HG03439 (cell line): ENCODE measurements at regions not wholly inside any gene's neighbourhood (a gene's known extent, or its start where the extent isn't known, plus 50 kb on each side); places are given as distances from the start of the nearest gene placed in this dataset.
"Not testable (repeated sequence)": the region's sequence is repeated elsewhere in the genome, so short reads cannot be mapped to it uniquely, and the experiment has no call there.

Experiments used
- ATAC-seq: cut with Tn5 transposase; IDR thresholded peaks from one replicate; pipeline ENCODE4 v1.9.1; 2021; ENCODE audit warnings: mild to moderate bottlenecking, moderate library complexity; ENCODE audit not compliant: unreplicated experiment

- no peak for ATAC-seq
Measured at GRCh38 chr13:71218960-71219359, 648.0 kb downstream of the DACH1 start.

- no peak for ATAC-seq
Measured at GRCh38 chr13:71217827-71218226, 649.2 kb downstream of the DACH1 start.

DNA sequence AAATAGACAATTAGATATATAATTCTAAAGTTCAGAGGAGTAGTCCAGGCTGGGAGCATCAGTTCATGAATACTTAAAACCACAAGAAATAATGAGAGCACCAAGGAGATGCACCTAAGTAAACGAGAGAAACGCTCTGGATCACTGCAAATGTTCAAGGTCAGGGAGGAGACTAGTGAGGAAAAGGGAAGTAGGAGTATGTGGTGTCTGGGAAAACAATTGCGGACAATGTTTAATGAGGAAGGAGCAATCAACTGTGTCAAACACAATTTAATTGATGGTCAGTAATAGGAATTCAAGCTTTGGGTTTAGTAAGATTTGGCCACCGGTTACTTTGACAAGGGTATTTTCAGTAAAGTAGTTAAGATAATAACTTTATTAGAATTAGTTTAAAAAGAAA is 652.2 kb downstream of the DACH1 start:
- ATAC-seq = no peak

DNA sequence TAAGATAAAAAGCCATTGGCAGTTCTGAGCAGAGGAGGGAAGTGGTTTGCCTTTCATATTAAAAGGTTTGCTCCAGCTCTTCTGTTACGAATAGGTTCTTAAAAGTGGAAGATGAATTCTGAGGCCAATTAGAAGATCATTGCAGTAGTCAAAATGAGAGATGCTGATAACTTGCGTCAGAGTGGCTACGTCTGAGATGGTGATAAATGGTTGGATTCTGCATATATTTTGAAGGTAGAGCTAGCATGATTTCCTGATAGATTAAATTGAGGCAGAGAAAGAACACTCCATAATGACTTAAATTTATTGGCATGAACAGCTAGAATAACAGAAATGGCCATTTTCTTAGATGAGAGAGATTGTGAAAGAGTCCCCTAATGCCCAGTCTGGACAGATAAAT is 652.6 kb downstream of the DACH1 start:
- ATAC-seq = no peak

GRCh38 chr13:71213252-71213821 is 653.7 kb downstream of the DACH1 start:
- no peak for ATAC-seq

- no peak for ATAC-seq
Measured at GRCh38 chr13:71210861-71211260, 656.1 kb downstream of the DACH1 start.

GRCh38 chr13:71209217-71209616 is 657.8 kb downstream of the DACH1 start:
- no peak for ATAC-seq

GRCh38 chr13:71184583-71184982 is 682.4 kb downstream of the DACH1 start:
- not testable (repeated sequence) for ATAC-seq

DNA sequence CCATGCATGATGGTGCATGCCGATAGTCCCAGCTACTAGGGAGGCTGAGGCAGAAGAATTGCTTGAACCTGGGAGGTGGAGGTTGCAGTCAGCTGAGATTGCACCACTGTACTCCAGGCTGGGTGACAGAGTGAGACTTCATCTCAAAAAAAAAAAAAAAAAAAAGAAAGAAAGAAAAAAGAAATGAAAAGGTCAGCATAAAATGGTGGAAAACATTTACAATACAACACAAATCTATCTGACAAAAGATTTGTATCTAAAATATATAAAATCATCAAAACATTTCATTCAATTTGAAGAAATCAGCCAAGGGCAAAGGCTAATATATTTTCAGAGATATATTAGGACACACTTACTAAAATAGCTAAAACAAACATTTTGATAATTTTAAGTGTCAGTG is 683.7 kb downstream of the DACH1 start:
- not testable (repeated sequence) for ATAC-seq

DNA sequence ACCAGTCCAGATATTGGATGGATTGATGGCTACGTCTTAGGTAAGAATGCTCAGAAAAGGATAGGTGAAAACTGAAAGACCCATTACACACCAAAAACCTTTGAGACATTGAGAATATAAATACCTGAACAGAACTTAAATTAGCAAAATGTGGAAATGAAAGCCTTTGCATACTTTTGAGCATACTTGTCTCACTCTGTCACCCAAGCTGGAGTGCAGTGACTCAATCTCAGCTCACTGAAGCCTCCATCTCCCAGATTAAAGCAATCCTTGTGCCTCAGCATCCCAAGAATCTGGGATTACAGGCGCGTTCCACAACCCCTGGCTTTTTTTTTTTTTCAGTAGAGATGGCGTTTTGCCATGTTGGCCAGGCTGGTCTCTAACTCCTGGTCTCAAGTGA is 695.3 kb downstream of the DACH1 start:
- ATAC-seq = no peak

DNA sequence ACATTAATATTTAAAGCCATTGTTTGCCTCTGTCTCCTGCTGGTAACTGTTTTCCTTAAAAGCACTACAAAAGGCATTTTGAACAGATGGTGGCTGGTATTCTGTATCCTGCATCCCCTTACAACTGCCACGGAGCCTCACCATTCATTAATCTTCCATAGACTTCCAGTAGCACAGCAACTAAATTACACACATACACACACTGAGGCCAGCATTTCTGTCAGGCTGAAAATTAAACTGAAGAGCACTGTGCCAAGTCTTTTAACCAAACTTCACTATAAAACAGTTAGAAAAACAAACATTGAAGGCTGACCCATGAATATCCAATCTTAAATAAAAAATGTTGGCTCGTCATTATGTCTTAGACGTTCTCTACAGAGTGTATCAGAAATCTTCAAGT is 697.8 kb downstream of the DACH1 start:
- no peak for ATAC-seq

DNA sequence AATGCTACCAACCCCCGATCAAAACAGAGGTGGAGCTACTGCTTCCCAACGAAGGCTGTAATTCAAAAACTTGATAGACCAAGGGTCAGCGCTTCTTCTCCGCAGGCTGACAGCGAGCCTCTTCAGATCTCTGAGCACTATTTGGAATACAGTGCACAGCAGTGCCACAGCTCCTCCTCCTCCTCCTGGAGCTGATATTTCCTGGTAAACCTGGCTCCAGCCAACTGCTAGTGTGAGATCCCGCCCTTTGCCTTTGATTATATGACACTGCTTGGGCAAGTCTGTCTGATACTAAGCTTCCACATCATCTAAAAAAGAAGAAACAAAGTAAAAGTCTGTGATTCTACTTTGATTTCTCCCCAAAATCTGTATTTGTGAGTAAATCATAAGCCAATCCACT is 710.5 kb downstream of the DACH1 start:
- no peak for ATAC-seq

DNA sequence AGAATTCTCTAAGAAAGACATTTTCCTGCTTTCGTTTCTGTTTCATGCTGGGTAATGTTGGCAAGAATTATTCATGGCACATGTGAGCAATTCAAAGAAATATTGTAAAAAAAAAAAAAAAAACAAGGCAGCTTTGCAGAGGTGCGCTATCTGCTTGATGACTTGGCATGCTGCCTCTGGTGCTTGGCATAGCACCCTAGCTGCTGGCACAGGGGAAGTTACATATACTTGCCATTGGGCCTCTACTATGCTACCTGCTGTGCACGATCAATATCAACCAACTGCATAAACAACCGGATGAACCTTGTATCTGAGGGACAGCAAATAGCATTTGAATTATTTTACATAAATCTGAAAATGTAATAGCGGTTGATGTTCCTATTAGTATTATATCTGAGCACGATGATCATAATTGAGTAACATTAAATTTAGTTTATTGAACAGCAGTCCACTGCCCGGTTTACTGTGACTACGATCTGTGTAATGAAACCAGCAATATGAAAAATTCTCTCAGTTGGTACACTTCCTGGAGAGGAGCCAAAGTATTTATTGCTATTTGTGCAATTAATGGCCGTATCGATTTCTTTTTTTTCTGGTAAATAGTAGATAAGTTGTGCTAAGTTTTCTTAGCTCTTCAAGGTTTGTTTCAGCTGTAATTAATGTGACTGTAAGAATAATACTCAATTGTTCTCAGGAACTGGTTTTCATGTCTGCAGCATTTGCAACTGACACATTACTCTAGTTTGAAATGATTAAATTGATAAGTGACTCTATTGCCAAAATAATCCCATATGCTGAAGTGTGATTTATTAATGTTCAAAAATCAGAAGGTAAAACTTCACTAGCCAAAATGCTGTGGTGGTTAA is 717.3 kb downstream of the DACH1 start:
- no peak for ATAC-seq

DNA sequence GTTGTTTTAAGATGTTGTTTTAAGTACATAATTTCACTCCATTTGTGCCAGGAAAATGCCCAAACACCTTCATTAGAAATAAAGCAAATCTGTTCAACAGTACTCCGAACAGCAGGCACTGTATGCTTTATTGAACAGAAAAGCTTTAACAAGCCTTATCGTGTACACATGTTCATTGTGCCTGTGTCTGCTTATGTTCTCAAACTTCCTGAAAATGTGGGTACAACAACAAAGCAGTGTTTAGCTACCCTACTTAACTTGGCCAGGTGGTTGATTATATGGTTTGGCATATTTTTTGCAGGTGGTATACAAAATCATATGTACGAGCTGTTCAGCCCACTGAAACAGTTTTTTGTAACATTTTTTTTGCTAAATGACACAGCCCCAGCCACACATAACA is 718.0 kb downstream of the DACH1 start:
- ATAC-seq = no peak

- no peak for ATAC-seq
Measured at GRCh38 chr13:71148396-71148795, 718.6 kb downstream of the DACH1 start.

GRCh38 chr13:71144883-71145282 is 722.1 kb downstream of the DACH1 start:
- no peak for ATAC-seq

GRCh38 chr13:71137101-71137500 is 729.9 kb downstream of the DACH1 start:
- ATAC-seq = no peak

DNA sequence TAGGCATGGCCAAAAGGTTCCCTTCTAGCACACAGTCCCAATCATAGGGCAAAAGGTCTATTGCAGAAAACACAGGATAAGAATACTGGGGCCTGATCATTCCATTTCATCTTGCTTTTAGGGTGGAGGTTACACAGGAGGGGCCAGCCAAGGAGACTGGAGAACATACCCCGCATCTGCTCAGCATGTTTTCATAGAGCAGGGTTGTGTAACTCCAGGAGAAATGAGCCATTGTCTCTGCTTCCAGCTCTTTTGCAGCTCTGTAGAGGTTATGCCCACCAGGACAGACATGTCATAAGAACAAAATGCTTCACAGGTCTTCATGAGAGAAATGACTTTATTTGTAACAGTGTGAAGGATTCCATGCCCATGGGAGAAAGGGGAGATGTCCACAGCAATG is 742.8 kb downstream of the DACH1 start:
- ATAC-seq = no peak

- ATAC-seq = no peak
Measured at GRCh38 chr13:71118779-71119364, 748.1 kb downstream of the DACH1 start.

DNA sequence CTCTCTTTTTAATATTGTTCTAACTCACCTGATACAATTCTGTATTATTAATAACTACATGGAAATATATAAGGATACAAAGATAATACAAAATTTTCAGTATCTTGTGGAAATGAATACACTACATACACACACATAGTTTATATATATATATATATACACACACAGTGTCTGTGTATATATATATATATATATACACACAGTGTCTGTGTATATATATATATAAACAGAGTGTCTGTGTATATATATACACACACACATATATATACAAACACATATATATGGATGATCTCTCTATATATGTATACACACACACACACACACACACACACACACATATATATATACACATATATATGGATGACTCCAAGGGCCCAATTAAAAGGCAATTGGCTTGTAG is 749.1 kb downstream of the DACH1 start:
- ATAC-seq = no peak

DNA sequence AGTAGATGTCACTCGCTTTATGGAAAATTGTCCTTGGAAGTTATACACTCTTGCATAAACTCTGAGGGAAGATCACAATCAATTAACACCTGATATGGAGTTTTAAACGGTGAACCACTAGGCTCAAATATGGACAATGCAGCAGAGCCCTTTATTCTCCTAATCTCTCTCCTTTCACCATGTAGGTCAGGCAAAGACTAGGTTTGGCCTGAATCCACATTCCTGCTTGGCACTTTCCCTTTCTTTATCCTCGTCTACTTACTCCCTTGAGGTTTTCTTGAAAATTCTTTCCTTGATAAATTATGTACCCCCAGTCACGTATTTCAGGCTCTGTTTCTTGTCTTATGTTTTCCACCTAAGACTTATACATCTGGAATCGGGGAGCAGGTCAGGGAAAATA is 751.7 kb downstream of the DACH1 start:
- ATAC-seq = no peak

DNA sequence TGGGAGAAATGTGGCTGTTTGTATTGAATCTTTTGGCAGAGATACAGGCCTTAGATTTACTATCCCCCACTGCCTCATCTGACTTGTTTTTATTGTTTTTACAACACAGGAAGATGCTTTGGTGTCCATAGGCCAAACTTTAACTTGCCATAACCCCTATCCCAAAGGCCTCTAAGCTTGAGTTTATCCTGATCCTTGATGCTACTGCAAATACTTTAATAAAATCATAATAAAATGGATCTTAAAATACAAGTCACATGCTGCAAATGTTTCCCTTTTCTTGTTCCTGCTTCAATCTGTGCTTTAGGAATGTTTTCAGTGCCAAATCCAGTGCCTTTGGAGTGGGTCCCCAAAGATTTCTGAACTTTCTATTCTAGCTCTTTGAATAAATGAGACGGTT is 770.6 kb downstream of the DACH1 start:
- ATAC-seq = no peak
